HAP-1 (cell line): ENCODE measurements at regions not wholly inside any gene's neighbourhood (a gene's known extent, or its start where the extent isn't known, plus 50 kb on each side); places are given as distances from the start of the nearest gene placed in this dataset.
"Not testable (repeated sequence)": the region's sequence is repeated elsewhere in the genome, so short reads cannot be mapped to it uniquely, and the experiment has no call there.

Source experiments
- DNase-seq, 2 experiments: peaks; one replicate each; pipeline ENCODE4 v3.0.0-alpha.2; 2016 to 2020; ENCODE audit warnings: low spot score in 2 of 2
- H3K27me3 ChIP-seq: fragments of 250-450 bp; sonication (Bioruptor Pico); 2 replicates; pipeline ENCODE4 v1.5.1; 2020; ENCODE audit warnings: low read depth, mild to moderate bottlenecking, moderate library complexity
- H3K36me3 ChIP-seq: fragments of 250-450 bp; sonication (Bioruptor Pico); replicated peaks from 2 replicates; pipeline ENCODE4 v1.5.1; 2020; ENCODE audit warnings: mild to moderate bottlenecking
- H3K4me1 ChIP-seq: fragments of 250-450 bp; sonication (Bioruptor Pico); 2 replicates; pipeline ENCODE4 v1.5.1; 2020; ENCODE audit warnings: mild to moderate bottlenecking
- H3K4me3 ChIP-seq: fragments of 250-450 bp; sonication (Bioruptor Pico); 2 replicates; pipeline ENCODE4 v1.5.1; 2020; ENCODE audit warnings: mild to moderate bottlenecking, moderate library complexity
- H3K9me3 ChIP-seq: fragments of 250-450 bp; sonication (Bioruptor Pico); 2 replicates; pipeline ENCODE4 v1.5.1; 2020; ENCODE audit warnings: mild to moderate bottlenecking, moderate library complexity
- in situ Hi-C: fragments of 300-500 bp; cut with MboI; formaldehyde crosslinking; loops from 3 replicates; pipeline ENCODE4 v1.14.3; 2020; ENCODE audit warnings: low sequenced_read_pairs, inconsistent platforms, mixed read lengths

- no peaks in the 10 kb centered on the region for H3K27me3 ChIP-seq
- in situ Hi-C loops = no loop called here
- H3K4me1 ChIP-seq = no peaks in the 10 kb centered on the region
- H3K9me3 ChIP-seq = no peaks in the 10 kb centered on the region
- peak in 1 of 2 experiments; percentile 28 for DNase-seq
- no peaks in the 10 kb centered on the region for H3K36me3 ChIP-seq
- H3K4me3 ChIP-seq = no peak overlapping the region
Observed at GRCh38 chr9:73269430-73270101, 117.9 kb downstream of the ANXA1 start.

- no peak for DNase-seq
- H3K4me1 ChIP-seq = no peaks in the 10 kb centered on the region
- H3K9me3 ChIP-seq = no peaks in the 10 kb centered on the region
- H3K36me3 ChIP-seq = no peaks in the 10 kb centered on the region
- in situ Hi-C loops = no loop called here
- no peaks in the 10 kb centered on the region; the same call in 1 of the 2 replicates for H3K27me3 ChIP-seq
- H3K4me3 ChIP-seq = no peak overlapping the region
Observed at GRCh38 chr9:73270967-73271721, 119.5 kb downstream of the ANXA1 start.

GRCh38 chr9:73280113-73280512, 128.4 kb downstream of the ANXA1 start:
- no peaks in the 10 kb centered on the region for H3K9me3 ChIP-seq
- no peaks in the 10 kb centered on the region for H3K36me3 ChIP-seq
- no peak for DNase-seq
- in situ Hi-C loops = no loop called here
- peaks cover 9% of the 10 kb centered on the region for H3K27me3 ChIP-seq
- no peak overlapping the region for H3K4me3 ChIP-seq
- no peaks in the 10 kb centered on the region for H3K4me1 ChIP-seq

GRCh38 chr9:73284377-73284776, 132.7 kb downstream of the ANXA1 start:
- no peak for DNase-seq
- Histone ChIP-seq H3K9me3 (no peaks in the 10 kb centered on the region), H3K4me1 (no peaks in the 10 kb centered on the region), H3K36me3 (no peaks in the 10 kb centered on the region), H3K4me3 (no peak overlapping the region), H3K27me3 (peaks cover 3% of the 10 kb centered on the region; the same call in 1 of the 2 replicates)
- in situ Hi-C loops = no loop called here

- no peak overlapping the region for H3K4me3 ChIP-seq
- DNase-seq = no peak
- no peaks in the 10 kb centered on the region for H3K36me3 ChIP-seq
- H3K9me3 ChIP-seq = no peaks in the 10 kb centered on the region
- H3K4me1 ChIP-seq = no peaks in the 10 kb centered on the region
- in situ Hi-C loops = no loop called here
- no peaks in the 10 kb centered on the region for H3K27me3 ChIP-seq
Observed at GRCh38 chr9:73294336-73294735, 142.7 kb downstream of the ANXA1 start.

- H3K9me3 ChIP-seq = no peaks in the 10 kb centered on the region
- no peaks in the 10 kb centered on the region for H3K4me1 ChIP-seq
- no peaks in the 10 kb centered on the region; the same call in 1 of the 2 replicates for H3K27me3 ChIP-seq
- in situ Hi-C loops = no loop called here
- no peak for DNase-seq
- H3K4me3 ChIP-seq = no peak overlapping the region
- no peaks in the 10 kb centered on the region for H3K36me3 ChIP-seq
Observed at GRCh38 chr9:73325983-73326382, 174.3 kb downstream of the ANXA1 start.

GRCh38 chr9:73327149-73327548, 175.5 kb downstream of the ANXA1 start:
- Histone ChIP-seq H3K36me3 (no peaks in the 10 kb centered on the region), H3K4me1 (no peaks in the 10 kb centered on the region), H3K4me3 (no peak overlapping the region), H3K9me3 (no peaks in the 10 kb centered on the region), H3K27me3 (no peaks in the 10 kb centered on the region; the same call in 1 of the 2 replicates)
- no peak for DNase-seq
- in situ Hi-C loops = no loop called here

- H3K9me3 ChIP-seq, DNase-seq, H3K4me1 ChIP-seq, H3K36me3 ChIP-seq, in situ Hi-C loops, H3K4me3 ChIP-seq, H3K27me3 ChIP-seq: not testable (repeated sequence)
Observed at GRCh38 chr9:73337182-73337581, 185.5 kb downstream of the ANXA1 start.

GRCh38 chr9:73344060-73344459, 192.4 kb downstream of the ANXA1 start:
- no peaks in the 10 kb centered on the region for H3K36me3 ChIP-seq
- H3K27me3 ChIP-seq = 0 out of 2 replicates have a peak, but pooled peaks cover 2% of the 10 kb centered on the region
- H3K4me1 ChIP-seq = no peaks in the 10 kb centered on the region
- no peak for DNase-seq
- no peak overlapping the region for H3K4me3 ChIP-seq
- in situ Hi-C loops = no loop called here
- H3K9me3 ChIP-seq = no peaks in the 10 kb centered on the region

GRCh38 chr9:73347123-73347522, 195.5 kb downstream of the ANXA1 start:
- H3K4me1 ChIP-seq = no peaks in the 10 kb centered on the region
- no peak for DNase-seq
- in situ Hi-C loops = no loop called here
- no peaks in the 10 kb centered on the region for H3K27me3 ChIP-seq
- H3K9me3 ChIP-seq = no peaks in the 10 kb centered on the region
- no peaks in the 10 kb centered on the region for H3K36me3 ChIP-seq
- no peak overlapping the region for H3K4me3 ChIP-seq

- no peaks in the 10 kb centered on the region for H3K9me3 ChIP-seq
- no peaks in the 10 kb centered on the region for H3K4me1 ChIP-seq
- DNase-seq = no peak
- no peaks in the 10 kb centered on the region for H3K27me3 ChIP-seq
- H3K36me3 ChIP-seq = no peaks in the 10 kb centered on the region
- H3K4me3 ChIP-seq = no peak overlapping the region
- in situ Hi-C loops = no loop called here
Observed at GRCh38 chr9:73347720-73348119, 196.1 kb downstream of the ANXA1 start.

GRCh38 chr9:73348471-73348870, 196.8 kb downstream of the ANXA1 start:
- DNase-seq = peak in 1 of 2 experiments; percentile 10
- in situ Hi-C loops = no loop called here

GRCh38 chr9:73349476-73349875, 197.8 kb downstream of the ANXA1 start:
- Histone ChIP-seq H3K36me3 (no peaks in the 10 kb centered on the region), H3K4me3 (no peak overlapping the region), H3K4me1 (no peaks in the 10 kb centered on the region), H3K27me3 (no peaks in the 10 kb centered on the region), H3K9me3 (no peaks in the 10 kb centered on the region)
- in situ Hi-C loops = no loop called here
- no peak for DNase-seq

More at GRCh38 chr9:73348471-73348870, 196.8 kb downstream of the ANXA1 start:
- no peaks in the 10 kb centered on the region for H3K36me3 ChIP-seq
- no peaks in the 10 kb centered on the region for H3K9me3 ChIP-seq
- no peaks in the 10 kb centered on the region for H3K4me1 ChIP-seq
- H3K4me3 ChIP-seq = no peak overlapping the region
- no peaks in the 10 kb centered on the region for H3K27me3 ChIP-seq

GRCh38 chr9:73357607-73358006, 205.9 kb downstream of the ANXA1 start:
- no peak for DNase-seq
- no peaks in the 10 kb centered on the region for H3K9me3 ChIP-seq
- in situ Hi-C loops = no loop called here
- peaks cover 4% of the 10 kb centered on the region; the same call in 1 of the 2 replicates for H3K27me3 ChIP-seq
- no peak overlapping the region for H3K4me3 ChIP-seq
- H3K36me3 ChIP-seq = no peaks in the 10 kb centered on the region
- H3K4me1 ChIP-seq = no peaks in the 10 kb centered on the region
